ENCODE measurements at regions not wholly inside any gene's neighbourhood (a gene's known extent, or its start where the extent isn't known, plus 50 kb on each side); places are given as distances from the start of the nearest gene placed in this dataset.

DNA sequence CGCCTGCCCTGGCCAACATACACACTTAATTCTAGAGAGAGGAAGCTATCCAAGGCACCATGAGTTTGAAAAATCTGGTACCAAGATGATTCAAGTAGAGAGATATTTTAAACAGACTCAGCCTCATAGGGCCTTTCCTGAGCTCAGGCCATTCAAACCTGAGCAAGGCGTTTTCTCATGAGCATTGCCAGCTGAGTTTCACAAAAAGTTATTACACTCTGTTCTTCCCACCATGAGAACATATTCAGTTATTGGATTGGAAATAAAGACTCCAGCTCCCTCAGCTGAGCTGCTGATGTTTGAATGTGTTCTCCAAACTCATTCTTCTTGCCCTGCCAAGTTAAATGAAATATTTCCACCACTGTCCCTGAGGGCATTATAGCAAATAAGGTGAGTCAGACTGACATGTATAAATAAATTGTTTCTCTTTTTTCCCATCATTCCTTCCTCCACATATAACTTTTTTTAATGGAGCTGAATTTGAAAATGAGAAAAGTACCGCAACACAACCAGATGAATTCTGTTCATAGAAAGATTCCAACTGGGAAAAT is 429.6 kb downstream of the RAB28 start:
- TF ChIP-seq, protein P1, sequence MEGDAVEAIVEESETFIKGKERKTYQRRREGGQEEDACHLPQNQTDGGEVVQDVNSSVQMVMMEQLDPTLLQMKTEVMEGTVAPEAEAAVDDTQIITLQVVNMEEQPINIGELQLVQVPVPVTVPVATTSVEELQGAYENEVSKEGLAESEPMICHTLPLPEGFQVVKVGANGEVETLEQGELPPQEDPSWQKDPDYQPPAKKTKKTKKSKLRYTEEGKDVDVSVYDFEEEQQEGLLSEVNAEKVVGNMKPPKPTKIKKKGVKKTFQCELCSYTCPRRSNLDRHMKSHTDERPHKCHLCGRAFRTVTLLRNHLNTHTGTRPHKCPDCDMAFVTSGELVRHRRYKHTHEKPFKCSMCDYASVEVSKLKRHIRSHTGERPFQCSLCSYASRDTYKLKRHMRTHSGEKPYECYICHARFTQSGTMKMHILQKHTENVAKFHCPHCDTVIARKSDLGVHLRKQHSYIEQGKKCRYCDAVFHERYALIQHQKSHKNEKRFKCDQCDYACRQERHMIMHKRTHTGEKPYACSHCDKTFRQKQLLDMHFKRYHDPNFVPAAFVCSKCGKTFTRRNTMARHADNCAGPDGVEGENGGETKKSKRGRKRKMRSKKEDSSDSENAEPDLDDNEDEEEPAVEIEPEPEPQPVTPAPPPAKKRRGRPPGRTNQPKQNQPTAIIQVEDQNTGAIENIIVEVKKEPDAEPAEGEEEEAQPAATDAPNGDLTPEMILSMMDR (IDR thresholded peaks at IDR 0.05 in 8 of 11, conservative IDR thresholded peaks at IDR 0.05 in 3 of 11): no peak
- no peak for TF ChIP-seq POLR2A (IDR thresholded peaks at IDR 0.05)
